GM23338 (cell line): ENCODE measurements at regions not wholly inside any gene's neighbourhood (a gene's known extent, or its start where the extent isn't known, plus 50 kb on each side); places are given as distances from the start of the nearest gene placed in this dataset.

ENCODE experiments used
- ATAC-seq: fragments of 200-7000 bp; cut with Tn5 transposase; 3 replicates; pipeline ENCODE4 v1.9.1; 2020
- DNase-seq: peaks from one replicate; pipeline ENCODE4 v3.0.0-alpha.2; 2015; ENCODE audit warnings: low spot score
- H2AFZ ChIP-seq: fragments of 200-600 bp; sonication (generic); 2 replicates; pipeline ENCODE4 v1.8.0; 2016; ENCODE audit warnings: antibody characterized with exemption, mild to moderate bottlenecking, moderate library complexity
- H3F3A ChIP-seq: fragments of 200-600 bp; sonication (generic); replicated peaks from 2 replicates; pipeline ENCODE4 v1.8.0; 2017; ENCODE audit warnings: antibody characterized with exemption, mixed run types, low read depth
- H3K27ac ChIP-seq: fragments of 200-600 bp; sonication (generic); 2 replicates; pipeline ENCODE4 v1.6.1; 2016; ENCODE audit warnings: low read depth
- H3K27me3 ChIP-seq: fragments of 200-600 bp; sonication (generic); 2 replicates; pipeline ENCODE4 v1.8.0; 2016; ENCODE audit warnings: mild to moderate bottlenecking, mixed run types, moderate library complexity; ENCODE audit not compliant: insufficient read depth
- H3K36me3 ChIP-seq: fragments of 200-600 bp; sonication (generic); 2 replicates; pipeline ENCODE4 v1.8.0; 2016; ENCODE audit warnings: mild to moderate bottlenecking; ENCODE audit not compliant: insufficient read depth
- H3K4me1 ChIP-seq: fragments of 200-600 bp; sonication (generic); 2 replicates; pipeline ENCODE4 v1.8.0; 2016; ENCODE audit warnings: mild to moderate bottlenecking, moderate library complexity; ENCODE audit not compliant: insufficient read depth
- H3K4me2 ChIP-seq: fragments of 200-600 bp; sonication (generic); 2 replicates; pipeline ENCODE4 v1.7.1; 2017; ENCODE audit warnings: mixed run types
- H3K4me3 ChIP-seq: fragments of 200-600 bp; sonication (generic); 2 replicates; pipeline ENCODE4 v1.6.1; 2016; ENCODE audit warnings: mixed run types
- H3K79me2 ChIP-seq: fragments of 200-600 bp; sonication (generic); replicated peaks from 2 replicates; pipeline ENCODE4 v1.8.0; 2017; ENCODE audit warnings: mild to moderate bottlenecking; ENCODE audit not compliant: insufficient read depth
- H3K9me2 ChIP-seq: fragments of 200-600 bp; sonication (generic); 2 replicates; pipeline ENCODE4 v1.8.0; 2017; ENCODE audit not compliant: insufficient read depth
- H4K20me1 ChIP-seq: fragments of 200-600 bp; sonication (generic); replicated peaks from 2 replicates; pipeline ENCODE4 v1.8.0; 2017; ENCODE audit warnings: mild to moderate bottlenecking; ENCODE audit not compliant: insufficient read depth
- H3K27ac Mint-ChIP-seq: 2 replicates; pipeline ENCODE4 v1.8.0; 2020; ENCODE audit warnings: inconsistent platforms, mild to moderate bottlenecking, moderate library complexity, mixed read lengths
- H3K27me3 Mint-ChIP-seq: 3 replicates; pipeline ENCODE4 v1.8.0; 2022; ENCODE audit warnings: low read depth, mild to moderate bottlenecking, moderate library complexity, mixed read lengths, inconsistent platforms; ENCODE audit not compliant: insufficient read depth, poor library complexity
- H3K36me3 Mint-ChIP-seq: 3 replicates; pipeline ENCODE4 v1.8.0; 2021; ENCODE audit warnings: low read depth, mild to moderate bottlenecking, inconsistent platforms, moderate library complexity, mixed read lengths
- H3K4me1 Mint-ChIP-seq: 3 replicates; pipeline ENCODE4 v1.8.0; 2020; ENCODE audit warnings: mild to moderate bottlenecking, inconsistent platforms, mixed read lengths
- H3K4me3 Mint-ChIP-seq: 3 replicates; pipeline ENCODE4 v1.8.0; 2021; ENCODE audit warnings: moderate library complexity, mild to moderate bottlenecking, inconsistent platforms, mixed read lengths
- H3K9me3 Mint-ChIP-seq: 3 replicates; pipeline ENCODE4 v1.8.0; 2020; ENCODE audit warnings: moderate library complexity, mild to moderate bottlenecking, inconsistent platforms, mixed read lengths
- CREB1 ChIP-seq: fragments of 250-450 bp; sonication (Bioruptor Pico); IDR thresholded peaks from 2 replicates; pipeline ENCODE4 v1.5.0; 2020; ENCODE audit warnings: low read depth, mild to moderate bottlenecking, moderate library complexity
- ETS1 ChIP-seq: IDR thresholded peaks from 2 replicates; pipeline ENCODE4 v1.6.1; 2016; ENCODE audit warnings: antibody characterized with exemption
- EZH2 ChIP-seq: fragments of 200-600 bp; sonication (generic); IDR thresholded peaks from one replicate; pipeline ENCODE4 v1.8.0; 2017; ENCODE audit warnings: antibody characterized with exemption, mild to moderate bottlenecking, low read depth; ENCODE audit not compliant: unreplicated experiment
- EZH2phosphoT487 ChIP-seq: fragments of 200-600 bp; sonication (generic); IDR thresholded peaks from one replicate; pipeline ENCODE4 v1.8.1; 2018; ENCODE audit warnings: antibody characterized with exemption; ENCODE audit not compliant: unreplicated experiment
- JUNB ChIP-seq: IDR thresholded peaks from one replicate; pipeline ENCODE4 v1.6.1; 2016; ENCODE audit warnings: antibody characterized with exemption; ENCODE audit not compliant: unreplicated experiment
- NANOG ChIP-seq: IDR thresholded peaks from 2 replicates; pipeline ENCODE4 v1.6.1; 2016; ENCODE audit warnings: antibody characterized with exemption, borderline replicate concordance
- POLR2AphosphoS5 ChIP-seq: IDR thresholded peaks from 2 replicates; pipeline ENCODE4 v1.6.1; 2016; ENCODE audit warnings: antibody characterized with exemption, low read depth
- ZNF331 ChIP-seq: fragments of 250-450 bp; sonication (Bioruptor Pico); IDR thresholded peaks from 2 replicates; pipeline ENCODE4 v1.5.0; 2020; ENCODE audit warnings: low read depth, mild to moderate bottlenecking, moderate library complexity
- TF ChIP-seq, protein P1 (sequence below), 2 experiments: fragments of 200-600 bp in 1 of 2; sonication (generic) in 1 of 2; conservative IDR thresholded peaks; 2 replicates each; pipeline versions ENCODE4 v1.5.1 to v1.6.1; 2016 to 2017; ENCODE audit warnings: antibody characterized with exemption in 2 of 2, low read depth in 2 of 2, mild to moderate bottlenecking in 2 of 2, moderate library complexity in 1 of 2

GRCh38 chr2:236691799-236692167 is 122.2 kb downstream of the ACKR3 start:
- Histone ChIP-seq H3K9me2 (0 out of 2 replicates have a peak, but pooled peaks cover 8% of the 10 kb centered on the region), H3K79me2 (no peaks in the 10 kb centered on the region), H3K4me2 (no peak overlapping the region), H3F3A (no peaks in the 10 kb centered on the region), H3K4me3 (no peak overlapping the region), H3K27me3 (no peaks in the 10 kb centered on the region), H3K36me3 (no peaks in the 10 kb centered on the region), H2AFZ (no peak overlapping the region), H3K4me1 (no peaks in the 10 kb centered on the region), H3K27ac (no peak overlapping the region), H4K20me1 (no peaks in the 10 kb centered on the region)
- ATAC-seq (no peak), DNase-seq (no peak)
- Mint-ChIP-seq H3K9me3 (no peaks in the 10 kb centered on the region), H3K4me1 (peaks cover 21% of the 10 kb centered on the region), H3K27ac (no peak overlapping the region), H3K4me3 (no peak overlapping the region), H3K36me3 (no peaks in the 10 kb centered on the region), H3K27me3 (peaks cover 9% of the 10 kb centered on the region)
- no peak for TF ChIP-seq NANOG
- TF ChIP-seq EZH2: no peak
- TF ChIP-seq EZH2phosphoT487: no peak
- no peak for TF ChIP-seq JUNB
- no peak for TF ChIP-seq ETS1
- TF ChIP-seq, protein P1, sequence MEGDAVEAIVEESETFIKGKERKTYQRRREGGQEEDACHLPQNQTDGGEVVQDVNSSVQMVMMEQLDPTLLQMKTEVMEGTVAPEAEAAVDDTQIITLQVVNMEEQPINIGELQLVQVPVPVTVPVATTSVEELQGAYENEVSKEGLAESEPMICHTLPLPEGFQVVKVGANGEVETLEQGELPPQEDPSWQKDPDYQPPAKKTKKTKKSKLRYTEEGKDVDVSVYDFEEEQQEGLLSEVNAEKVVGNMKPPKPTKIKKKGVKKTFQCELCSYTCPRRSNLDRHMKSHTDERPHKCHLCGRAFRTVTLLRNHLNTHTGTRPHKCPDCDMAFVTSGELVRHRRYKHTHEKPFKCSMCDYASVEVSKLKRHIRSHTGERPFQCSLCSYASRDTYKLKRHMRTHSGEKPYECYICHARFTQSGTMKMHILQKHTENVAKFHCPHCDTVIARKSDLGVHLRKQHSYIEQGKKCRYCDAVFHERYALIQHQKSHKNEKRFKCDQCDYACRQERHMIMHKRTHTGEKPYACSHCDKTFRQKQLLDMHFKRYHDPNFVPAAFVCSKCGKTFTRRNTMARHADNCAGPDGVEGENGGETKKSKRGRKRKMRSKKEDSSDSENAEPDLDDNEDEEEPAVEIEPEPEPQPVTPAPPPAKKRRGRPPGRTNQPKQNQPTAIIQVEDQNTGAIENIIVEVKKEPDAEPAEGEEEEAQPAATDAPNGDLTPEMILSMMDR (conservative IDR thresholded peaks at IDR 0.05; ENCODE audit: low read depth in 2 of 2): no peak
- TF ChIP-seq CREB1 (CRISPR knock-in tag): no peak
- TF ChIP-seq ZNF331: no peak
- no peak for TF ChIP-seq POLR2AphosphoS5

GRCh38 chr2:236692937-236693336 is 123.3 kb downstream of the ACKR3 start:
- Mint-ChIP-seq H3K9me3 (no peaks in the 10 kb centered on the region), H3K4me1 (peaks cover 21% of the 10 kb centered on the region), H3K36me3 (no peaks in the 10 kb centered on the region), H3K4me3 (no peak overlapping the region), H3K27ac (no peak overlapping the region), H3K27me3 (peaks cover 5% of the 10 kb centered on the region)
- TF ChIP-seq CREB1 (CRISPR knock-in tag): no peak
- TF ChIP-seq, protein P1 (conservative IDR thresholded peaks at IDR 0.05; ENCODE audit: low read depth in 2 of 2): no peak
- no peak for TF ChIP-seq EZH2phosphoT487
- Histone ChIP-seq H3F3A (no peaks in the 10 kb centered on the region), H2AFZ (no peak overlapping the region), H3K27ac (no peak overlapping the region), H3K4me1 (no peaks in the 10 kb centered on the region), H3K79me2 (no peaks in the 10 kb centered on the region), H3K27me3 (no peaks in the 10 kb centered on the region), H3K4me3 (no peak overlapping the region), H3K4me2 (no peak overlapping the region), H3K36me3 (no peaks in the 10 kb centered on the region), H3K9me2 (0 out of 2 replicates have a peak, but pooled peaks cover 8% of the 10 kb centered on the region), H4K20me1 (no peaks in the 10 kb centered on the region)
- ATAC-seq (no peak), DNase-seq (no peak)
